ENCODE measurements at regions not wholly inside any gene's neighbourhood (a gene's known extent, or its start where the extent isn't known, plus 50 kb on each side); places are given as distances from the start of the nearest gene placed in this dataset.

DNA sequence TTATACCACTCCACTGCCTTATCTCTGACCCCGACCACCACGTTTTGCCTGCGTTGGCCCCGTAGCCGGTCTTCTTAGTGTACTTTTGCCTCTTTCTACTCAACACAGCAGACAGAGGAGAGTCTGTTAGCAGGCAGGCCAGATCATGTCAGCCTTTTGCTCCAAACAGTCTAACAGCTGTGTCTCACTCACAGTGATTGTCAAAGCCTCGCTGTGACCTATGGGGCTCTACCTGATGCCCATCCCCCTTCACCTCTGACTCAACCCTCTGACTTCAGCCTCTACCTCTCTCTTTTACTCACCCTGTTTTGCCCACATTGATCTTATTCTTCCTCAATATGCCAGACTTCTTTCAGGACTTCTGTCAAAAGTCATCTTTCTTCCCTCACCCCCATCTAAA lies 127.1 kb downstream of the TRIML1 start:
- TF ChIP-seq, protein P1, sequence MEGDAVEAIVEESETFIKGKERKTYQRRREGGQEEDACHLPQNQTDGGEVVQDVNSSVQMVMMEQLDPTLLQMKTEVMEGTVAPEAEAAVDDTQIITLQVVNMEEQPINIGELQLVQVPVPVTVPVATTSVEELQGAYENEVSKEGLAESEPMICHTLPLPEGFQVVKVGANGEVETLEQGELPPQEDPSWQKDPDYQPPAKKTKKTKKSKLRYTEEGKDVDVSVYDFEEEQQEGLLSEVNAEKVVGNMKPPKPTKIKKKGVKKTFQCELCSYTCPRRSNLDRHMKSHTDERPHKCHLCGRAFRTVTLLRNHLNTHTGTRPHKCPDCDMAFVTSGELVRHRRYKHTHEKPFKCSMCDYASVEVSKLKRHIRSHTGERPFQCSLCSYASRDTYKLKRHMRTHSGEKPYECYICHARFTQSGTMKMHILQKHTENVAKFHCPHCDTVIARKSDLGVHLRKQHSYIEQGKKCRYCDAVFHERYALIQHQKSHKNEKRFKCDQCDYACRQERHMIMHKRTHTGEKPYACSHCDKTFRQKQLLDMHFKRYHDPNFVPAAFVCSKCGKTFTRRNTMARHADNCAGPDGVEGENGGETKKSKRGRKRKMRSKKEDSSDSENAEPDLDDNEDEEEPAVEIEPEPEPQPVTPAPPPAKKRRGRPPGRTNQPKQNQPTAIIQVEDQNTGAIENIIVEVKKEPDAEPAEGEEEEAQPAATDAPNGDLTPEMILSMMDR (IDR thresholded peaks at IDR 0.05): no peak
- TF ChIP-seq POLR2A (IDR thresholded peaks at IDR 0.05) (no peak), EP300 (IDR thresholded peaks at IDR 0.05) (no peak)
- Histone ChIP-seq H3K4me1 (no peaks in the 10 kb centered on the region), H3K36me3 (no peaks in the 10 kb centered on the region), H3K27ac (no peak overlapping the region), H3K9me3 (no peaks in the 10 kb centered on the region), H3K27me3 (no peaks in the 10 kb centered on the region), H3K4me3 (no peak overlapping the region)
- no peak for DNase-seq (ENCODE audit: low spot score in 2 of 2)
- 80 to 84% methylated on average over 6 of the region's 6 CpGs for WGBS, 2 donors

DNA sequence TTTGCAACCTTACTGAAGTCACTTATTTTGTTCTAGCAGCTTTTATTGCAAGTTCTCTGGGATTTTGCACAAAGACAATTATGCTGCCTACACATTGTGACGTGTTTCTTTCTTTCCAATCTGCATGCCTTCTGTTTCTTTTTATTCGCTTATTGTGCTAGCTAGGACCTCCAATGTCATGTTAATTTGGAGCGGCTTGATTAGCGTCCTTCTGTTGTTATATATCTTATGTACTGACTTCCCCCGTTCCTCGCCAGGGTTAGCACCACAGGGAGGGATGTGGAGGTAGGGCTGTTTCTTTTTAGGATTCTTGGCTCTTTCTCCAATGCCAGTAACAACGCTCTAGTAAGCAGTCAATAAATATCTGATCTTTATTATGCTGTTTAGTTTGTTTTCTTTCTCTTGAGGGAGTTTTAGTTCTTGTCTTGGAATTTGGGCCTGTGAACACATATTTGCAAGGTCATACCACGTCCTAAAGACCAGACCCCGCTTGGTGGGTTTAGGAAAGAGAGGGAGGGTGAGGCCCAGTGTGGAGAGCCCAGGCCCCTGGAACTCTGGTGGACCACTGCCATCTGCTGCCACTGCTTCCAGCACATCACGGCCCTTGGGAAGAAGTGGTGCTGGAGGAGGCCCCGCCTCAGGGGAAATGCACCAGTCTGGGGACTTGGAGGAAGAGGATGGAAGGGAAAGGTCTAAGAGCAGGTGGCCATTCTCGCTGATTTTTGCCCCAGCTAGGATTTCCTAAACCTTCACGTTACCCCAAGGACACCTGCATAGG lies 129.1 kb downstream of the TRIML1 start:
- no peak for DNase-seq (ENCODE audit: low spot score in 2 of 2)
- Histone ChIP-seq H3K4me3 (no peak overlapping the region), H3K9me3 (no peaks in the 10 kb centered on the region), H3K27ac (no peak overlapping the region), H3K27me3 (no peaks in the 10 kb centered on the region), H3K36me3 (no peaks in the 10 kb centered on the region), H3K4me1 (no peaks in the 10 kb centered on the region)
- no peak for TF ChIP-seq EP300 (IDR thresholded peaks at IDR 0.05)
- no peak for TF ChIP-seq POLR2A (IDR thresholded peaks at IDR 0.05)
- TF ChIP-seq, protein P1 (IDR thresholded peaks at IDR 0.05): no peak
- 76 to 82% methylated on average over 13 of the region's 13 CpGs for WGBS, 2 donors

DNA sequence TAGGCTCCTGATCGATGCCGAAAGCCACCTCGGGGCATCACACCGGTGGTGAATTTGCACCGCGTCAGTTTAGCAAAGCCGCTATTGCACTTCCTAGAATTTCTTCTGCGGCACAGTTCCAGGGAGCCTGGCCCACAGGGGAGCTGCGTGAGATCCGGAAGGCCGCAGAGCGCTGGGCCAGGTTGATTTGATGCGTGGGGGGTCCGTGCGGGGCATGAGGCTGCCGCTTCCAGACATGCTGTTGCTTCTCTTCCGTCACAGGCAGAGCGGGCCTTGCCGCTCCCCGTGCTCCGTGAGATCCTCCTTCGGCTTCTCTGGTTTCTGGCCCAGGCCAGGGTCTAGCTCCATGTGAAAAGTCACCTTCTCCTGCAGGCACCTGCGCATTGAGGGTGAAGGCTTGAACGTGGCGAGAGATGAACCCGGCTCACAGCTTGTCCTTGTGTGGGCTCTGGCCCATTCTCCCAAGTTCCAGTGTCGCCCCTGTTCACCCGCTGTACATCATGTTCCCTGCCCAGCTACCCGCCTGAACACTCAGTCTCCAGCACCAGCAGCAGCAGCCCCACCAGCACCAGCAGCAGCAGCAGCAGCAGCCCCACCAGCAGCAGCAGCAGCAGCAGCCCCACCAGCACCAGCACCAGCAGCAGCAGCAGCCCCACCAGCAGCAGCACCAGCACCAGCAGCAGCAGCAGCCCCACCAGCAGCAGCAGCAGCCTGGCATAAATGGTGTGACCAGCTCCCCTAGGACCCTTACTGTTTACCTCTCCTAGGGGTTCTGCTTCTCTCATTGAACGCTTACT lies 131.2 kb downstream of the TRIML1 start:
- TF ChIP-seq POLR2A (IDR thresholded peaks at IDR 0.05): no peak
- TF ChIP-seq EP300 (IDR thresholded peaks at IDR 0.05): no peak
- DNase-seq (ENCODE audit: low spot score in 2 of 2): no peak
- H3K9me3 ChIP-seq: no peaks in the 10 kb centered on the region
- 93 to 94% methylated on average over 27 to 30 of the region's 30 CpGs for WGBS, 2 donors
- H3K27ac ChIP-seq: no peak overlapping the region
- H3K36me3 ChIP-seq: no peaks in the 10 kb centered on the region
- H3K4me3 ChIP-seq: no peak overlapping the region
- no peaks in the 10 kb centered on the region for H3K4me1 ChIP-seq
- no peaks in the 10 kb centered on the region for H3K27me3 ChIP-seq

DNA sequence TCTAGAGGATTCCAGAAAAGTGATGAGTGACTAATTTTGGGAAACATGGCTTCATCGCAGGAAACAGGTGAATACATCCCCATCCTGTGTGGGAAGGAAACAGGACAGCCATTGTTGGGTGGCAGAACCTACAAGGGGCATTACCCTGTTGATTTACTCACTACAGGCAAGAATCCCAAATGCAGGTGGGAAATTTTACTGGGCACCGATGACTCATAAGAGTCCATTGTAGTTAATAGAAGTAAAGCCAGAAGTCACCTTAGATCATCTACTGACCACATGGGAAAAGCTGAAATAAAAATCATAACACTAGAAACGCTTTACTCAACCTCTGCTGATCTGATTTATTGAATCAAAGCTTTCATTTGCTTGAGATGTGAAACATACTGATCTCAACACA lies 136.4 kb downstream of the TRIML1 start:
- Histone ChIP-seq H3K4me3 (no peak overlapping the region), H3K27me3 (no peaks in the 10 kb centered on the region), H3K4me1 (no peaks in the 10 kb centered on the region), H3K9me3 (no peaks in the 10 kb centered on the region), H3K27ac (no peak overlapping the region), H3K36me3 (no peaks in the 10 kb centered on the region)
- TF ChIP-seq EP300 (IDR thresholded peaks at IDR 0.05) (no peak), POLR2A (IDR thresholded peaks at IDR 0.05) (no peak)
- TF ChIP-seq, protein P1 (IDR thresholded peaks at IDR 0.05): no peak
- DNase-seq (ENCODE audit: low spot score in 2 of 2): no peak
- 86 to 92% methylated on average over 3 of the region's 3 CpGs for WGBS, 2 donors

DNA sequence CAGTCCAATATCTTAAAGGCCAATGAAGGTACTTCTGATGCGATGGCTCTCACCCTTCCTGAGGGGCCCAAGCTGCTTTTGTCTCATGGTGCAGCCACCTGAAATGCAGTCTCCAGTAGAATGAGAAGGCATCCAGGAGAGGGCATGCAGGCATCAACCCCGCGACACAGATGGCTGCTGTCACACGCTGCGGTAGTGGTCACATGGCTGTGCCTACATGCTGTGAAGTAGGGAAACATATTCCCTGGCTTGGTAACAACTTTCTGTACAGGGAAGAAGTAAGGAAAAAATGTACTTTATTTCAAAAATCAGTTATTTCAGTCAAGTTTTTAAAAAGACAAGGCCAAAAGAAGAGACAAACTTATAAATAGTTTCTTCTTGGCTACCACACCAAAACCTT lies 139.9 kb downstream of the TRIML1 start:
- DNase-seq (ENCODE audit: low spot score in 2 of 2): no peak
- no peak overlapping the region for H3K4me3 ChIP-seq
- H3K27me3 ChIP-seq: peaks cover 0 to 16% of the 10 kb centered on the region in 2 donors
- TF ChIP-seq EP300 (IDR thresholded peaks at IDR 0.05): no peak
- no peak for TF ChIP-seq POLR2A (IDR thresholded peaks at IDR 0.05)
- TF ChIP-seq, protein P1 (IDR thresholded peaks at IDR 0.05): no peak
- H3K27ac ChIP-seq: no peak overlapping the region
- H3K36me3 ChIP-seq: no peaks in the 10 kb centered on the region
- no peaks in the 10 kb centered on the region for H3K9me3 ChIP-seq
- 96% methylated on average over 5 of the region's 5 CpGs for WGBS, 2 donors
- H3K4me1 ChIP-seq: peaks cover 0 to 8% (median 0%) of the 10 kb centered on the region in 4 donors
